NCI-H446 treated with DMSO at 0.1 percent for 48 hours (cell line): ENCODE measurements at regions not wholly inside any gene's neighbourhood (a gene's known extent, or its start where the extent isn't known, plus 50 kb on each side); places are given as distances from the start of the nearest gene placed in this dataset.

ENCODE experiments used
- DNase-seq: peaks from one replicate; lab custom pipeline; 2025; lab: John Stamatoyannopoulos, UW

DNA sequence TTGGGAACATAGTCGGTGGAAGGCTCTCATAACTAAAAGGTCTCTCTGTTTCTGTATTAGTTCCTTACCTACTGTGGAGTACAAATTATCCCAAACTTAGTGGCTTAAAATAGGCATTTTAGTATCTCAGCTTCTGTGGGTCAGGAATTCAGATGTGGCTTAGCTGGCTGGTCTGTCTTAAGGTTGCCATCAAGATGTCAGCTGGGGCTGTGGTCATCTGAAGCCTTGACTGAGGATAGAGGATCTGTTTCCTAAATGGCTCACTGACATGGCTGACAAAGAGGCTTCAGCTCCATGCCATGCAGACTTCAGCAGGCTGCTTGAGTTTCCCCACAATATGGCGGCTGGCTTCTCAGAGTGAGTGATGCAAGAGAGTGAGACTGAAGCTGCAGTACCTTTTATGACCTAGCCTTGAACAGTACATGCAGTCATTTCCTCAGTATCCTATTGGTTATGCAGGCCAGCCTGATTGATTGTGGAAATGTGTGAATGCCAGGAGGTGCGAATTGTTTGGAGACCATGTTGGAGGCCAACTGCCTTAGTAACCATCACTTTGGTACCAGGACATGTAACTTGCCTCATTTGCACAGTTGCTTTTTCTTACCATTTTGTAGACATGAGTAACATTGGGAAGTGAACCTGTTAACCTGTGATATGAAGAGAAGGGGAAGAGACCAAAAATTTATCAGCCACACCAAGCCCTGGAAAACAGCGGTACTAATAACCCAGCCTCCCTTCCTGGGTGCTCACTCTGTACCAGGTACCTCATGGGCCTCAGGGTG, 152.8 kb upstream of the IER5L start:
- no peak for DNase-seq

DNA sequence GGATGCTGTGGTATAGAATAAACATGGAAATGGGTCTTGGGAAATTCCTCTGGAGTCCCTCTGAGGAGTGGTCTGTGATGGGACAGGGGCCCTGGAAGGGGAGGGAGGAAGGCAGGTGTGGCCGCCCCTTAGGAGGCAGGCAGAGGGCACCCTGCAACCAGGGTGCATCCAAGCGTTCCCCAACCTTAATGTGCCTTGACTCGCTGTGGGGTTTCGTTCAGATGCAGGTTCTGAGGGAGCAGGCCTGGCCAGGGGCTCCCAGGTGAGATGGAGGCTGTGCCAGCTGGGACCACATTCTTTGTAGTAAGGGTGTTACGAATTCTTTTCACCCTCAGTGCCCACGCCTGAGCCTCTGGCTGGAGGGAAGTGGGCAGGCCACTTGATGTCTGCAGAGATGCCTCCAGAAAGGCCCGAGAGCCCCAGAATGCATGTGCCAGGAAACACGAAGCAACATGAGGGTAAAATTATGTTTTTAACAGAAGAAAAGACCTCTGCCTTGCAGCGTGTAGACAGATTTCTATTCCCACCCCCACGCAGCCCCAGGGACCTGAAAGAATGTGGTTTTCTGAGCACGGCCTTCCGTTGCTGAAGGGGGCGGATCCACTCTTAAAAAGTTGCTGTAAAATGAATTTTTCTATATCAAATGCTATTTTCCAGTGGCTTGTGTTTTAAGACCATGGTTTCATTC, 150.4 kb upstream of the IER5L start:
- DNase-seq, result no peak

DNA sequence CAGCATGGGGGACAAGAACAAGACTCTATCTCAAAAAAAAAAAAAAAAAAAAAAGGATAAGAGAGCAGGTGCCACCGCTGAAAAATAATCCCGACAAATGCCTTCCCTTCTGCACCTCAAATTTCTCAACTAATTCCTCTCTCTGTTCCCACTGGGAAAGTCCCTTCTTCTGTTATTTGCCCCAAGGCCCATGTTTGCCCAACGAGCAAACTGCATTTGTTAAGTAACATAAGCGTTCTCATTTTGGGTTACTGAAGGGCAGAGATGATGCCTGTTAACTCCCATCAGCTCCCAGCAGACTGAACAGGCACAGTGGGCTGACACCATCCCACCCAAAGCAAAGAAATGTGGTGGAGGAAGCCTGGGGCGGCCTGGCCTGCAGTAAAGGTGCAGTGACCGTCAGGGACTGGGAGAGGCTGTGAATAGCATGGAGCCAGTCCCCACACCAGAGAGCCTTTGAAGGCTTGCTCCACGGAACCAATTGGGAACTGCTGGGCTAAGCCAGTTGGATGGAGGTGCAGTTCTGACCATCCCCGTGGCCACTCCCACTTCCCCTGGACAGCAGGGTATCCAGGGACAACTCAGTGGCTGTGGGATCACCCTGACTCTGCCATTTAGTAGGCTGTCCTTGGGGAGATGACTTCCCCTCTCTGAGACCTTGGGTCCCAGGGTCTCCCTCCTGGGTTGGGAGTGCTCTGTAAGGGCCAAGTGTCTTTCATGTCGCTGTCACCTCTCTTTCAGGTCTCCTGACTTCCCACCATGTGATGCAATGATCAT, 149.7 kb upstream of the IER5L start:
- DNase-seq, result no peak

DNA sequence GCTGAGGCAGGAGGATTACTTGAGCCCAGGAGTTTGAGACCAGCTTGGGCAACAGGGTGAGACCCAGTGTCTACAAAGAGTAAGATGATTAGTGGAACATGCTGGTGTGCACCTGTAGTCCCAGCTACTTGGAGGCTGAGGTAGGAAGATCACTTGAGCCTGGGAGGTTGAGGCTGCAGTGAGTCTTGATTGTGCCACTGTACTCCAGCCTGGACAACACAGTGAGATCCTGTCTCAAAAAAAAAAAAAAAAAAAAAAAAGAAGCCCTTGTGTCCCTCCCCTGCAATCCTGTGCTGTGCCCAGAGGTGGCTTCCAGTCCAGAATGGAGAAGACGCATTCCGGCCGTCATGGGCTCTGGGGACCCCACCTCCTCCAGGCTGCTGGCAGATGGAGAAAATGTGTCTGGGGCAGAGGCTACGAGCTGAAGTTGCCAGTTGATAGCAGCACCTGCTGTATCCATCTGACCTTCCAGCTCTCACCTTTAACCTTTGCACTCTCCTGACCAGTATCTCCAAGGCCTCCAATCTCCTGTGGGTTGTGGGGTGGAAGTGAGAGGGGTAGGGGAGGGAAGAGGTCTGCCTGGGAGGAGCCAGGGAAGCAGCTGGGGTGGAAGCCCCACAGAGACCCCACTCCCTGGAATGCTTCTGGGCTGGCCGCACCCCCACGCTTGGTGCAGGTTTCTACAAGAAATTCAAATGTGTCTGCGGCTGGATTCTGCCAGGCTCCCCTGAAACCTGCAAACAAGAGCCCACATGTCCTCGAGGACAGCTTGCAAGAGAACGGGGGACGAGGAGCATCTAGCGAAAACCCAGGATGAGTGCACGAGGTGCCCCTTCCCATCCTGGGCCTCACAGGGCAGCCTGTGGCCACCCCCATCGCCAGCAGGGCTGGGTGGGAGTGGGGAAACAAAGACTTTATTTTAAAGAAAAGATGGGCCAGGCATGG, 148.3 kb upstream of the IER5L start:
- DNase-seq, result no peak

DNA sequence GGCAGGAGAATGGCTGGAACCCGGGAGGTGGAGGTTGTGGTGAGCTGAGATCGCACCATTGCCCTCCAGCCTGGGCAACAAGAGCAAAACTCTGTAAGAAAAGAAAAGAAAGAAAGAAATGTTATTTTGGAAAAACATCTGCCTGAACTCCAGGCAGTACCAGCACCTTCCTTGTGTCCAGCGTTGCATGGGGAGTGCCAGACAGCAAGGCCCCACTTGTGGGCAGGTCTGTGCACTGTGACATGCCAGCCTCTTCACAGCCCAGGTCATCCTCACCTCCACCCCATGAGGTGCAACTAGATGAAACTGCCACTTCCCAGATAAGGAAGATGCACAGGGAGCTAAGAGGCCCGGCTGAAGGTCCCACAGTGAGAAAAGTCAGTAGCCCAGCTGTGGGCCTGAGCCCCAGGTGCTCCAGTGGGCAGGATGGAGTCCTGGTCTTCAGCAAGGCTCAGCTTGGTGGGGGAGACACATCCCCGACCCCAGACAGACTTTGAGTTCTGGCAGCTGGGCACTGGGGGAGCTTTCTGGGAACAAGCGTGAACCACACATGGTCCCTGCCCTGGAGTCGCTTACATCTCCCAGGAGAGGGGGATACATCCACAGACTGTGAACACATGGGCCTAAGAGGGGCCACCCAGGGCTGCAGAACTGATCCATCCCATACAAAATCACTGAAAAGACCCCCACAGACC, 146.9 kb upstream of the IER5L start:
- no peak for DNase-seq

DNA sequence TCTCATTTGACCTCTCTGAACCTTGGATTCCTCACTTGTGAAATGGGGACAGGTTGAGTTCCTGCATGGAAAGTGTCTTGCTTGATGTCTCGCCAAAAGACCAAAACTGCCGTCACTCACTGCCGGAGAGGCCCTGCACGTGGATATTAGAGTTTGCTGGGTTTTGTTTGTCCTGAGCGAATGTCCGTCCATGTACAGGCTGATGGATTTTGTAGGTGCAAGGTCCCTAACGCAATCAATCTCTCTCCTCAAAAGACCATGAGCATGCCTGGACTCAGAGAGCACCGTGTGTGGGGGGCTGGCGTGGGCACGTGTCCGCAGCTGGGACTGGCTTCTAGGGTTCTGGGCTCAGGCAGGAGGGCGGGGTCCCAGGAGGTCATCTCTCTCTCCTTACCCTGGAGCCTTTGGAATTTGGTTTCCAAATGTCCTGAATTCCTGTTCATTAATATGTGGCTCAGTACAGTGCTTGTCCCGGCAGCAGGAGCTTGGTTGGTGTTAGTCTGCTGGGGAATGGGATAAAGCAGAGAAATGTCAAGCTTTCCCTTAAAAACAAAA, 146.0 kb upstream of the IER5L start:
- DNase-seq, result no peak

DNA sequence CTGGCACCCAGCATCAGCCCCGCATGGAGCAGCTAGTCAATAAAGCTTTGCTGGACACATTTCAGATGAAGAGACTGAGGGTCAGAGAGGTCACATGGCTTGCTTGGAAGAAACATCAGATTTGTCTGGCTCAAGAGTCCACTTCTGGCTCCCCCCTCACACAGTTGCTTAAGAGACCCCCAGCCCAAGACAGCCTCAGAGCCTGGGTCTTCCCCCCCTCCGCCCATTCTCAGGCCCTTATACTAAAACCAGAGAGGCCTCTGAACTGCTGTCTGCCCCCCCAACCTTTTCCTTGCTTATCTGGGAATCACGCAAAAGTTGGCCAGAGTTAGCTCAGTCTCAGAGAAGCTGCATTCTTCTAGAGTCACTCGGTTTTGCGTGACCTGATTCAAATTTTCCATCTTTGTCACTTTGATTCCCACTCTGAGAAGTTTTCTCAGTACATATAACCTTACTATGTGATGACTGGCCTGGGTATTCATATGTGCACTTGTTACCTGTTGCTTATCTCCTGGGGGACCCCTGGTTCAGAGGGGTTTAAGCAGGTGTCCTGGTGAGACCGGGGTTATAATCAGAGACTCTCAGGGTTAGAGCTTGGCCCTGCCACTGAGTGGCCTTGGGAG, 145.4 kb upstream of the IER5L start:
- no peak for DNase-seq

DNA sequence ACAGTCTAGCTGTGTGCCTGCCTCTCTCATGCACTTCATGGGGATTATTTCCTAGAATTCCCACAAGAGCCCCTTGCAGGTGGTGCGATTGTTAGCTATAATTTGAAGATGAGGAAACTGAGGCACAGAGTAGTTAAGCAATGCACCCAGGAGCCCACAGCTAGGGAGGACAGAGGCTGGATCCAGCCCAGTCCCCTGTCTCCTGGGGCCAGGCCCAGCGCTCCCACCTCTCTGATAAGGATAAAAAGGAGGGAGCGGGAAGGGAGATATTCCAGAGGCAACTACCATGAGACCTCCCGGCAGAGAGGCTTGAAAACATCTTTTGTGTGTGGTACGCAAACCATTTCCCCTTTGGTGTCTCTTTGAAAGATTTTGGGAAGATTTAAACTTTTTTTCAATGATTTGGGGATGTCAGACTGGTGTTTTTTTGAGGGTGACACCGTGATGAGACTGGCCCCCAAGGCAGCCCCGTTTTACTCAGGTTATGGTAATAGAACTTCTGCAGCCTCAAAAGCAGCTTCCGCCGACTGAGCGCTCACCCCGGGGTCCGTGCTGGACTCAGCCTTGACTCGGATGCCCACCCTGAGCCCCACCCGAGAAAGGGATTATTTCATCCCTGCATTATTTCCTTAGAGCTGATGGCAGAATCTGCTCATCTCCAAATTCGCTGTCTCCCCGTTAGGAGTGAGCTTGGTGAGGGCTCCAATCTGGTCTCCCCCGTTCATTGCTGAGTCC, 144.7 kb upstream of the IER5L start:
- DNase-seq, result no peak

DNA sequence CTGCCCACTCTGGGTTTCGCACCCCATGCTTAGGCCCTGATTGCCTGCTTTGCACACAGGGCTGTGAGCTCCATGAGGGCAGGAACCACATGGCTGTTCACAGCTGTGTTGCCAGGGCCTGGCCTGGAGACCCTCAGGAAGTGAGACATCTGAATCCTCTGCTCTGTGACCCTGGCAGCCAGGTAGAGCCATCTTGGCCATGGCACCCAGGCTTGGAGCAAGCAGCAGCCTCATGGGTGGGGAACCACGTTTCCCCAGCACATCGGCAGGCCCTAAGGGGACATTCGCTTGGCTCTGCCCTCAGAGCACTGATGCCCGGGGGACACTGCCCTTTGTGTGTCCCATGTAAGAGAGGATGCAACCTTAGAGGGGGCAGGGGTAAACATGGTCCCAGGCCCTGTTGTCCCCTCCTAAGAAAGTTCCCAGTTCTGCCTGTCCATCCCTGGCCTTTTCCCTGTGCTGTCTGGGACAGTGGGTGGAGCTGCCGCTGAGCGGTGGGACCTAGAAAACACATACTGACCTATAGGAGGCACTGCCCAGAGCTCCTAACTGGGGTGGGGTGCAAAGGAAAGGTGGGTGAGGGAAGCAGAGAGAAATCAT, 144.1 kb upstream of the IER5L start:
- no peak for DNase-seq

DNA sequence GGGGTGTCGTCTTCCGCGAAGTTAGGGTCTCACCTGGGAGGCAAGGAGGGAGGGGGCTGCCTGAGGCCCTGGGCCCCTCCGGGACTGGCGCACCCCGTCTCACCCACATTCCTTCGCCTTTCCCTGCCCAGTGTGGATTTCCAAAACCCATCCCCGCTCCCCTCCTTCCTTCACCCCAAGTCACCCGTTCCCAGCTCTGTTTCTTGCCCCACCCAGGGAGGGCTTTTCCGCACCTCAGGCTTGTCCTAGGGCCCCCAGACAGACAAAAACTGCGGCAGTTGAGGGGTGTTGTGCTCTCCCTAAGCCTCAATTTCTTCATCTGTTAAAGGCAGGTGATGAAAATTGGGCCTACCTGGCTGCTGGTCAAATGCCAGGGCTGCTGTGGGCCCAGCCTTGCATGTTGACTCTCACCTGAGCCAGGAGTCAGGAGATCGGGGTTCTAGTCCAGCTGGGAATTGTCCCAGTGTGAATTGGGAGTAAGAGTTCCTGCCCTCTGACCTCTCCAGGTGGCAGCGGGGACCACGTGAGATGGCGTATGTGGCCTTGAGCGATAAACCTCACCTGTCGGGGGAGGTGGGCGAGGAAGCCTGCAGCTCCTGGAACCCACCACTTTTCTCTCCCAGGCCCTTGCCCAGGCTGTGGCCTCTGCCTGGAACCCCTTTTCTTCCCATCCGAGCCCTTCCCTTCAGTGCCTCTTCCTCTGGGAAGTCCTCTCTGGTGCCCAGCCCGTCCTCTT, 143.4 kb upstream of the IER5L start:
- no peak for DNase-seq

DNA sequence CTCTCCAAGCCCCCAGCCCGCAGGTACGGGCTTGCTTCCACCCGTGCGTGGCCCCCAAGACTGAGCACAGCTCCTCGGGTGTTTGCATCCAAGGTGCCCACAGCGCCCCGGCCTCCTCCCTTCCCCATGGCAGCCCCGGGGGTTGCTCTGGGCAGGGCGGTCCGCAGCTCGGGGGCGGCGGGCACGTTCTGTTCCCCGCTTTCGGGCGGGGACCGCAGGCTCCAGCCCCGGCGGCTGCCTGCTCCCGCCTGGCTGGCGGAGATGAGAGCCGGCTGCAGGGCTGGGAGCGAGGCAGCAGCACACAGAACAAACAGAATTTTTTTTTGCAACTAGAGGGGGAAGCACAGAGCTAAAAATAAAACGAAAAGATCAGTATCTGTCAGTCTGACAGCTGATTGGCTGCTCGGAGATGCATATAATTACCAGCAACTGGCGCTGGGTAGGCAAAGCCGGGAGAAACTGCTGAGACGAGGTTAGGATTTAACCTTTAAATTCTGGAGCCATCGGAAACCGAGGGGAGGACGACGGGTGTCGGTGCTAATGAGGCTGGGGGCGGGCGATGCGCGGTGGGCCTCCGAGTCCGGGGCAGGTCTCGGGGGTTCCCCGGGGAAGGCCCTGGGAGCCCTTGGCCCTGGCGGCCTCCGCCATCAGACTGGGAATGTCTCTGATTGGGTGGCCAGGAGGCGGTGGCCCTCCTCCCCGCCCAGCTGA, 142.7 kb upstream of the IER5L start:
- no peak for DNase-seq

DNA sequence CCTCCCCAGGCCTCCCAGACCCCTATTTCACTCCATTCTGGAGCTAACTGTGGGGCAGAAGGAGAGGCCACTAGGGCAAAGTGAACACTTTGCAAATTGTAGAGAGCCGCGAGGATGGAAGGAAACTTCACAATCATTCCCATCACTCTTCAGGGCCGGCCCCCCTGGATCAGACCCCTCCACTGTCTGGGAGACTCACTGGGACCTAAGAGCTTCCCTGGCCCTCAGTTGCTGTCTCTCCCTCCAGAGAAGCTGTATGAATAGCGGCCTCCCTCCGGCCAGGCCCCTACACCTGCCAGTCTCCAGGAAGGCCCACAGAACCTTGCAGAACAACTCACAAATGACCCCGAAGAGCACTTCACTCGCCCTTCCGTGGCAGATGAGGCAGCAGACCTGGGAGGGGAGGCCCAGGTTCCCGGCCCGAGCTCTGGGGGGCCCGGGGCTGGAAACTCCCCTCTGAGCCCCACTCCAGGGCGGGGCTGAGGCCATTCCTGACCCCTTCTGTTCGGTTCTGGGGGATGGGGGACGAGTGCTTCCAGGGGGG, 141.9 kb upstream of the IER5L start:
- no peak for DNase-seq

DNA sequence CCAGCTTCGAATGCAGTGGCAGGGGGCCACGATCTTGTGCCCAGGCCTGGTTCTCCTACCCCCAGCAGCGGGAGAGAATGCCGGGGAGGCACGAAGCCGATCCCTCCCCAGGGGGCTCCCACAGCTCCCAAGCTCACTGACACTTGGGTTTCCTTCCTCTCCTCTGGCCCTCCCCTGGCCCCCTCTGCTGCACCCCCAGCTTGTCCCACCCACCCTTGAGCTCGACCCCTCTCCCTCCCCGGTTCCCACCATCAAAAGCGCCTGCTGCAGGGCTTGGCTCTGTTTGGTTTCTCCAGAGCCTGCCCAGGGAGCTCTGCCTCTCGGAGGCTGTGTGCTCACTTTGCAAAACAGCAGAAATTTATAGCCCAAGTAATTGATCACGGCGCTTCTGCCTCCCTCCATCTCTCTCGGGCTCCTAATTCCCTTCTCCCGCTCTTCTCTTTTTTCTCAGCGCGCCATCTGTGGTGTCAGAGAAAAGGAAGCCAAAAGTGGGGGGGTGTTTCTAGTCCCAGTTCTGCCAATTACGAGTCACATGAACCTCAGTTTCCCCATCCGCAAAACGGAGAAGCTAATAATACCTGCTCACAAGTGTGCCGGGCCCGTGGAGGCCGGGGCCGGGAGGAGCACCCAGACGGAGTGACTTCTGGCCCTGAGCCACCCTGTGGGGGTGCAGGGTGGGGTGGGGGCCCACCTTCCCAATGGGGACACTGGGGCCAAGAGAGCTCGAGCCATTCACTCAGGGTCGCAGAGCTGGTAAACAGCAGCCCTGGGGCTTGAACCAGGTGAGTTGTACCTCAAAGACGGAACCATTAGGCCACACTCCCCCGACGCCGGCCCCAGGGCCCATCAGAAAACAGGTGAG, 141.2 kb upstream of the IER5L start:
- DNase-seq, result no peak

DNA sequence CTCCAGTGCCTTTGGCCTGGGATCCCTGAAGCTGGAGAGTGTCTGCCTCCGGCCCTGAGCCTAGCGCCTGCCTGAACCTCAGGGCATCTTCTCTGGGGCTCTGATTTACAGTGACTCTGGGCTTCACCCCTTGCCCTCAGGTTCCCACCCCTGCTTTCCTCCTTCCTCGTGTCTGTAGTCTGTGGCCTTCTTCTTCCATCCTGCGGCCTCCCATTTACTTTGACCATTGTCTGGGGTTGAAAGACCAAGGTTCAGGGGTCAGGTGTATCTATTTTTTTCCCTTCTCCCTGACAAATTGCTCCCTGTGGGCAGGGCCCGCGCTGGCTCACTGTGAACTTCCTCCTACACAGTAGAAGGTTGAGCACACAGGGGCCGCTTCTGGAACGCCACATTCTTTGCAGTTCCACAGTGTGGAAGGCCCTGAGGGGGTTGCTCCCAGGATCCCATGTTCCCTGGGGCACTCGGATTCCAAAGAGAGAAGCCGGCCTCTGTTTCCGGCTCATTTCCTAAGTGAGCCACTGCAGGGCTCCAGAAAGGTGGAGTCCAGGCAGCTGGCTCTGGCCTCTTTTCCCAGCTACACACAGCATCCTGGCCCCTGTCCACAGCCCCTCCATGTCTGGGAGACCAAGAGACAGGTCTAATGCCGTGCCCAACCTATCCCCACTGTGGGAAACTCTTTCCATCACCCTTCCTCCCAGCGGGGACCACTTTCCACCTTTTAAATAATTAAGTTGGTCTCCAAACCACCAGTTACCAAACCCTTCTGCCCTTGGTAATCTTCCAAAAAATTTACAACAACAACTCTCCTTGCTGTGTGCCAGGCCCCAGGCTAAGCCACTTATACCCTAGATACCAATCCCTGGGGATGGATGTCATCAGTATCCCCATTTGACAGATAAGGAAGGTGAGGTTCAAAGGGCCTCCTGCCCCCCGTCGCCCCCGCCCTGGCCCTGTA, 140.3 kb upstream of the IER5L start:
- no peak for DNase-seq

DNA sequence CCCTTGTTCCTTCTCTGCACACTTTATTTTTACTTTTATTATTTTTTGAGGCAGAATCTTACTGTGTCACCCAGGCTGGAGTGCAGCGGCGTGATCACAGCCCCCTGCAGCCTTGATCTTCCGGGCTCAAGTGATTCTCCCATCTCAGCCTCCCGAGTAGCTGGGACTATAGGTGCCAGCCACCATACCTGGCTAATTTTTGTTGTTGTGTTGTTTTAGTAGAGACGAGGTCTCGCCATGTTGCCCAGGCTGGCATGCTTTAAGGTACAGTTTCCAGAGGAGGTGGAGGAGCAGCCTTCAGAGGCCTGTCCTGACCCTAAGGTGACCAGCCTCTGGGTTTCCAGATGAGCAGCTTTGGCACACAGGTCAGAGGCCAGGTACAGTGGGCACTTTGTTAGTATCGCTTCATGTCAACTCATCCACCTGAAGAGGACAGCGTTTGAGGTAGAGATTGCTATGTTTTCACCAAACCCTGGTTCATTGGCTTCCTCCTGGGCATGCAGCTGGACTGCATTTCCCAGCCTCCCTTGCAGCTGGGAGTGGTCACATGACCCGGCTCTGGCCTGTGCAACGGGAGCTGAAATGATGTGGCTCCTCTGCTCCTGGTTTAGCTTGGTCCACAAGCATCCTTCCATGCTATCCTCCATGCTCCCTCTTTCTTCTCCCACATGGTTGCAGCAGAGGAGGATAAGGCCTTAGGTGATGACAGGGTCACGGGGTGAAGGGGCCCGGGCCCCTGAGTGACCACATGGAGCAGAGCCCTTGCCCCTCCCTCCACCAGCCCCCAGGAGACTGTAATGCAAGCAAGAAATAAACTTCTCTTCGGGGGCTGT, 139.3 kb upstream of the IER5L start:
- DNase-seq, result no peak
